Neural cell (in vitro differentiated cells): ENCODE measurements at regions not wholly inside any gene's neighbourhood (a gene's known extent, or its start where the extent isn't known, plus 50 kb on each side); places are given as distances from the start of the nearest gene placed in this dataset.

ENCODE experiments used
- H2AFZ ChIP-seq: fragments of 200-600, 300-800 bp; sonication (generic), shearing (Covaris generic); 2 replicates; pipeline ENCODE4 v1.6.0; 2014; ENCODE audit warnings: low read depth, mild to moderate bottlenecking, antibody characterized with exemption, low read length, moderate library complexity
- H3F3A ChIP-seq: fragments of 200-600 bp; shearing (Covaris generic); 2 replicates; pipeline ENCODE4 v1.6.1; 2016; ENCODE audit warnings: mild to moderate bottlenecking, moderate library complexity, mixed read lengths, antibody characterized with exemption, low read length; ENCODE audit not compliant: insufficient read depth, poor library complexity, severe bottlenecking
- H3K27ac ChIP-seq: fragments of 200-600, 300-800 bp; sonication (generic), shearing (Covaris generic); 2 replicates; pipeline ENCODE4 v1.5.1; 2014; ENCODE audit warnings: mild to moderate bottlenecking, low read length, moderate library complexity
- H3K27me3 ChIP-seq: fragments of 300-800, 200-600 bp; sonication (generic), shearing (Covaris generic); 2 replicates; pipeline ENCODE4 v1.6.0; 2014; ENCODE audit warnings: mild to moderate bottlenecking, low read depth, low read length, moderate library complexity; ENCODE audit not compliant: insufficient read depth
- H3K36me3 ChIP-seq: fragments of 300-800, 200-600 bp; sonication (generic), shearing (Covaris generic); 2 replicates; pipeline ENCODE4 v1.5.1; 2014; ENCODE audit warnings: mild to moderate bottlenecking, antibody characterized with exemption, low read length, moderate library complexity; ENCODE audit not compliant: insufficient read depth
- H3K4me2 ChIP-seq: fragments of 300-800, 200-600 bp; sonication (generic), shearing (Covaris generic); 2 replicates; pipeline ENCODE4 v1.6.0; 2014; ENCODE audit warnings: mild to moderate bottlenecking, low read length
- H3K4me3 ChIP-seq: fragments of 300-800, 200-600 bp; sonication (generic), shearing (Covaris generic); 2 replicates; pipeline ENCODE4 v1.5.1; 2014; ENCODE audit warnings: mild to moderate bottlenecking, low read length, moderate library complexity
- H3K79me2 ChIP-seq: fragments of 200-600 bp; shearing (Covaris generic); replicated peaks from 2 replicates; pipeline ENCODE4 v1.6.0; 2014; ENCODE audit warnings: mild to moderate bottlenecking, low read length, moderate library complexity; ENCODE audit not compliant: insufficient read depth
- H3K9ac ChIP-seq: fragments of 300-800, 200-600 bp; sonication (generic), shearing (Covaris generic); 2 replicates; pipeline ENCODE4 v1.6.1; 2016; ENCODE audit warnings: mild to moderate bottlenecking, low read length, mixed read lengths
- H3K9me2 ChIP-seq: fragments of 200-600 bp; shearing (Covaris generic); 2 replicates; pipeline ENCODE4 v1.6.1; 2016; ENCODE audit warnings: mild to moderate bottlenecking, low read length, mixed read lengths; ENCODE audit not compliant: insufficient read depth
- H3K9me3 ChIP-seq: fragments of 200-600, 300-800 bp; sonication (generic), shearing (Covaris generic); 2 replicates; pipeline ENCODE4 v1.6.1; 2016; ENCODE audit warnings: mild to moderate bottlenecking, mixed run types, low read length, moderate library complexity, mixed read lengths
- H4K20me1 ChIP-seq: fragments of 200-600 bp; shearing (Covaris generic); 2 replicates; pipeline ENCODE4 v1.6.1; 2016; ENCODE audit warnings: mild to moderate bottlenecking, mixed run types; ENCODE audit not compliant: insufficient read depth
- EP300 ChIP-seq: fragments of 450-650 bp; conservative IDR thresholded peaks from 2 replicates; pipeline ENCODE4 v1.6.1; 2014; ENCODE audit warnings: antibody characterized with exemption, mild to moderate bottlenecking, moderate library complexity; ENCODE audit not compliant: poor library complexity, severe bottlenecking
- EZH2 ChIP-seq: fragments of 200-600, 300-800 bp; shearing (Covaris generic), sonication (generic); IDR thresholded peaks from 2 replicates; pipeline ENCODE4 v1.6.1; 2014; ENCODE audit warnings: antibody characterized with exemption, low read length, borderline replicate concordance, mild to moderate bottlenecking; ENCODE audit not compliant: insufficient read depth, poor library complexity, severe bottlenecking
- MXI1 ChIP-seq: fragments of 450-650 bp; conservative IDR thresholded peaks from 2 replicates; pipeline ENCODE4 v1.6.1; 2014; ENCODE audit warnings: antibody characterized with exemption, mild to moderate bottlenecking; ENCODE audit not compliant: poor library complexity, severe bottlenecking
- POLR2AphosphoS5 ChIP-seq: IDR thresholded peaks from 2 replicates; pipeline ENCODE4 v1.6.1; 2012
- SMC3 ChIP-seq: fragments of 450-650 bp; conservative IDR thresholded peaks from 2 replicates; pipeline ENCODE4 v1.6.1; 2014; ENCODE audit warnings: antibody characterized with exemption, mild to moderate bottlenecking, moderate library complexity; ENCODE audit not compliant: poor library complexity
- TAF1 ChIP-seq: IDR thresholded peaks from 2 replicates; pipeline ENCODE4 v1.6.1; 2012; ENCODE audit warnings: low read depth
- TF ChIP-seq, protein P1 (sequence below): fragments of 450-650 bp; IDR thresholded peaks from 2 replicates; pipeline ENCODE4 v1.5.1; 2014; ENCODE audit warnings: antibody characterized with exemption, mild to moderate bottlenecking, moderate library complexity; ENCODE audit not compliant: poor library complexity, severe bottlenecking
- TF ChIP-seq, protein P2 (sequence below): IDR thresholded peaks from 2 replicates; pipeline ENCODE4 v1.6.1; 2012; ENCODE audit warnings: borderline replicate concordance

DNA sequence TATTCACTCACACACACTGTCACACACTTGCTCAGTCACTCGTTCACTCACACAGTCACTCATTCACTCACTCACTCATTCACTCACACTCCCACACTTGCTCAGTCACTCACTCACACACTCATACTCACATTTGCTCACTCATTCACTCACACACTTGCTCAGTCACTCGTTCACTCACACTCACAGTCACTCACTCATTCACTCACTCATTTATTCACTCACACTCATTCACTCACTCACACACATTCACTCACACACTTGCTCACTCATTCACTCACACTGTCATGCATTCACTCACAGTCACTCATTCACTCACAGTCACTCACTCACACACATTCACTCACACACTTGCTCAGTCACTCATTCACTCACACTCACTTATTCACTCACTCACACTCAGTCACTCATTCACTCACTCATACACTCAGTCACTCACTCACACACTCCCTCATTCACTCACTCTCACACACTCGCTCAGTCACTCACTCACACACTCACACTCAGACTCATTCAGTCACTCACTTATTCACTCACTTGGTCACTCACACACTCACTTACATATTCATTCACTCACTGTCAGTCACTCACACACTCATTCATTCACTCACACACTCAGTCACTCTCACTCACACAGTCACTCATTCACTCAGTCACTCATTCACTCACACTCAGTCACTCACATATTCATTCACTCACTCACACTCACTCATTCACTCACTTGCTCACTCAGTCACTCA, 167.0 kb upstream of the C1orf174 start:
- no peak overlapping the region for H3K27ac ChIP-seq
- H3K4me2 ChIP-seq = no peak overlapping the region
- no peak overlapping the region for H3K4me3 ChIP-seq
- no peaks in the 10 kb centered on the region for H4K20me1 ChIP-seq
- H3K36me3 ChIP-seq = no peaks in the 10 kb centered on the region
- TF ChIP-seq POLR2AphosphoS5 (no peak), SMC3 (no peak), EZH2 (no peak), EP300 (no peak)
- TF ChIP-seq, protein P1, sequence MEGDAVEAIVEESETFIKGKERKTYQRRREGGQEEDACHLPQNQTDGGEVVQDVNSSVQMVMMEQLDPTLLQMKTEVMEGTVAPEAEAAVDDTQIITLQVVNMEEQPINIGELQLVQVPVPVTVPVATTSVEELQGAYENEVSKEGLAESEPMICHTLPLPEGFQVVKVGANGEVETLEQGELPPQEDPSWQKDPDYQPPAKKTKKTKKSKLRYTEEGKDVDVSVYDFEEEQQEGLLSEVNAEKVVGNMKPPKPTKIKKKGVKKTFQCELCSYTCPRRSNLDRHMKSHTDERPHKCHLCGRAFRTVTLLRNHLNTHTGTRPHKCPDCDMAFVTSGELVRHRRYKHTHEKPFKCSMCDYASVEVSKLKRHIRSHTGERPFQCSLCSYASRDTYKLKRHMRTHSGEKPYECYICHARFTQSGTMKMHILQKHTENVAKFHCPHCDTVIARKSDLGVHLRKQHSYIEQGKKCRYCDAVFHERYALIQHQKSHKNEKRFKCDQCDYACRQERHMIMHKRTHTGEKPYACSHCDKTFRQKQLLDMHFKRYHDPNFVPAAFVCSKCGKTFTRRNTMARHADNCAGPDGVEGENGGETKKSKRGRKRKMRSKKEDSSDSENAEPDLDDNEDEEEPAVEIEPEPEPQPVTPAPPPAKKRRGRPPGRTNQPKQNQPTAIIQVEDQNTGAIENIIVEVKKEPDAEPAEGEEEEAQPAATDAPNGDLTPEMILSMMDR = no peak
- TF ChIP-seq, protein P2, sequence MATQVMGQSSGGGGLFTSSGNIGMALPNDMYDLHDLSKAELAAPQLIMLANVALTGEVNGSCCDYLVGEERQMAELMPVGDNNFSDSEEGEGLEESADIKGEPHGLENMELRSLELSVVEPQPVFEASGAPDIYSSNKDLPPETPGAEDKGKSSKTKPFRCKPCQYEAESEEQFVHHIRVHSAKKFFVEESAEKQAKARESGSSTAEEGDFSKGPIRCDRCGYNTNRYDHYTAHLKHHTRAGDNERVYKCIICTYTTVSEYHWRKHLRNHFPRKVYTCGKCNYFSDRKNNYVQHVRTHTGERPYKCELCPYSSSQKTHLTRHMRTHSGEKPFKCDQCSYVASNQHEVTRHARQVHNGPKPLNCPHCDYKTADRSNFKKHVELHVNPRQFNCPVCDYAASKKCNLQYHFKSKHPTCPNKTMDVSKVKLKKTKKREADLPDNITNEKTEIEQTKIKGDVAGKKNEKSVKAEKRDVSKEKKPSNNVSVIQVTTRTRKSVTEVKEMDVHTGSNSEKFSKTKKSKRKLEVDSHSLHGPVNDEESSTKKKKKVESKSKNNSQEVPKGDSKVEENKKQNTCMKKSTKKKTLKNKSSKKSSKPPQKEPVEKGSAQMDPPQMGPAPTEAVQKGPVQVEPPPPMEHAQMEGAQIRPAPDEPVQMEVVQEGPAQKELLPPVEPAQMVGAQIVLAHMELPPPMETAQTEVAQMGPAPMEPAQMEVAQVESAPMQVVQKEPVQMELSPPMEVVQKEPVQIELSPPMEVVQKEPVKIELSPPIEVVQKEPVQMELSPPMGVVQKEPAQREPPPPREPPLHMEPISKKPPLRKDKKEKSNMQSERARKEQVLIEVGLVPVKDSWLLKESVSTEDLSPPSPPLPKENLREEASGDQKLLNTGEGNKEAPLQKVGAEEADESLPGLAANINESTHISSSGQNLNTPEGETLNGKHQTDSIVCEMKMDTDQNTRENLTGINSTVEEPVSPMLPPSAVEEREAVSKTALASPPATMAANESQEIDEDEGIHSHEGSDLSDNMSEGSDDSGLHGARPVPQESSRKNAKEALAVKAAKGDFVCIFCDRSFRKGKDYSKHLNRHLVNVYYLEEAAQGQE = no peak
- H2AFZ ChIP-seq = no peak overlapping the region
- no peak overlapping the region for H3K9ac ChIP-seq
- no peaks in the 10 kb centered on the region for H3K9me2 ChIP-seq
- H3K9me3 ChIP-seq = no peaks in the 10 kb centered on the region
- H3K79me2 ChIP-seq = no peaks in the 10 kb centered on the region
- no peaks in the 10 kb centered on the region for H3F3A ChIP-seq
- no peaks in the 10 kb centered on the region for H3K27me3 ChIP-seq

DNA sequence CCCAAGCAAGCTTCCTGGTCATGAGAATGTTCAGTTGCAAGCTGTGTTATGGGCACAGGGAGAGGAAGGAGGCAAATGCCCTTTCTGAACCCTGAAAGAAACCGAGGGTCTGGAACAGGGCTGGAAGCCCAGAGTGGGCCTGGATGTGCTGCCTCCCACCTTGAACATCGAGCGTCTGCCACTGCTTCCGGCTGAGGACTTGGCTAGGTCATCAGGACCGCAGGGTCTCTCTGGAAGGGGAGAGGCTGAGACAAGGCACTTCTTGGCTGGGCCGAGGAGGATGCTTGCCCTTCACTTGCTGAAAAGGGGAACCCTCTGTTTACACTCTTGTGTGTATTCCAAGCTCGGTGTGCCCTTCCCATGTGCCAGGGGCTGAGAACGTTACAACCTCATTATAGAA, 168.0 kb upstream of the C1orf174 start:
- no peaks in the 10 kb centered on the region for H3K27me3 ChIP-seq
- H3K4me3 ChIP-seq = no peak overlapping the region
- no peak overlapping the region for H3K4me2 ChIP-seq
- no peak overlapping the region for H3K27ac ChIP-seq
- H3K36me3 ChIP-seq = no peaks in the 10 kb centered on the region
- no peaks in the 10 kb centered on the region for H3F3A ChIP-seq
- no peak for TF ChIP-seq EP300
- TF ChIP-seq SMC3 = no peak
- TF ChIP-seq POLR2AphosphoS5 = no peak
- no peak for TF ChIP-seq TAF1
- no peak for TF ChIP-seq EZH2
- no peak for TF ChIP-seq MXI1
- H3K9ac ChIP-seq = no peak overlapping the region
- no peaks in the 10 kb centered on the region for H3K9me3 ChIP-seq
- H3K9me2 ChIP-seq = no peaks in the 10 kb centered on the region
- no peaks in the 10 kb centered on the region for H4K20me1 ChIP-seq
- H3K79me2 ChIP-seq = no peaks in the 10 kb centered on the region
- H2AFZ ChIP-seq = no peak overlapping the region
